Naive B cell (primary cell): ENCODE measurements at regions not wholly inside any gene's neighbourhood (a gene's known extent, or its start where the extent isn't known, plus 50 kb on each side); places are given as distances from the start of the nearest gene placed in this dataset.

Source experiments
- ATAC-seq, 2 donors: fragments of 150-1000 bp; cut with Tn5 transposase; 2 replicates each; pipeline ENCODE4 v1.10.0; 2021; ENCODE audit warnings: low read depth in 2 of 2, mild to moderate bottlenecking in 2 of 2, moderate library complexity in 2 of 2
- DNase-seq: peaks from one replicate; pipeline ENCODE4 v3.0.0; 2022
- H3K27ac Mint-ChIP-seq, 6 donors: one replicate each; pipeline ENCODE4 v1.8.0; 2020 to 2022; ENCODE audit warnings: mild to moderate bottlenecking in 6 of 6, mixed read lengths in 6 of 6, moderate library complexity in 5 of 6, inconsistent platforms in 2 of 6
- H3K27me3 Mint-ChIP-seq, 3 donors: one replicate each; pipeline ENCODE4 v1.8.0; 2021 to 2022; ENCODE audit warnings: mixed read lengths in 3 of 3, mild to moderate bottlenecking in 1 of 3
- H3K36me3 Mint-ChIP-seq, 2 donors: one replicate each; pipeline ENCODE4 v1.8.0; 2020 to 2022; ENCODE audit warnings: mixed read lengths in 2 of 2, inconsistent platforms in 1 of 2, mild to moderate bottlenecking in 1 of 2
- H3K4me1 Mint-ChIP-seq, 3 donors: one replicate each; pipeline ENCODE4 v1.8.0; 2020 to 2022; ENCODE audit warnings: mixed read lengths in 3 of 3, inconsistent platforms in 1 of 3, mild to moderate bottlenecking in 1 of 3, moderate library complexity in 1 of 3
- H3K4me3 Mint-ChIP-seq, 8 donors: one replicate each; pipeline ENCODE4 v1.8.0; 2020 to 2022; ENCODE audit warnings: mild to moderate bottlenecking in 8 of 8, mixed read lengths in 8 of 8, moderate library complexity in 8 of 8, inconsistent platforms in 2 of 8
- H3K9me3 Mint-ChIP-seq, 7 donors: one replicate each; pipeline ENCODE4 v1.8.0; 2020 to 2022; ENCODE audit warnings: mixed read lengths in 7 of 7, mild to moderate bottlenecking in 5 of 7, inconsistent platforms in 2 of 7, moderate library complexity in 1 of 7

GRCh38 chr12:93109551-93110203 is 180.6 kb upstream of the EEA1 start:
- peak in 1 of 2 donors; percentile 28 for ATAC-seq
- no peak for DNase-seq
- H3K27ac Mint-ChIP-seq = peak overlapping the region in 1 of 6 donors; percentile 57
- H3K4me3 Mint-ChIP-seq = no peak overlapping the region
- no peaks in the 10 kb centered on the region for H3K36me3 Mint-ChIP-seq
- no peaks in the 10 kb centered on the region for H3K27me3 Mint-ChIP-seq
- peaks cover 0 to 10% (median 6%) of the 10 kb centered on the region in 3 donors for H3K4me1 Mint-ChIP-seq
- H3K9me3 Mint-ChIP-seq = peaks cover 0 to 7% (median 2%) of the 10 kb centered on the region in 7 donors

GRCh38 chr12:93111773-93112172 is 182.7 kb upstream of the EEA1 start:
- no peaks in the 10 kb centered on the region for H3K36me3 Mint-ChIP-seq
- H3K27ac Mint-ChIP-seq = peak overlapping the region in 1 of 6 donors; percentile 16
- ATAC-seq (no peak), DNase-seq (no peak)
- H3K9me3 Mint-ChIP-seq = peaks cover 0 to 7% (median 2%) of the 10 kb centered on the region in 7 donors
- peaks cover 0 to 17% (median 15%) of the 10 kb centered on the region in 3 donors for H3K4me1 Mint-ChIP-seq
- H3K4me3 Mint-ChIP-seq = no peak overlapping the region
- H3K27me3 Mint-ChIP-seq = no peaks in the 10 kb centered on the region

DNA sequence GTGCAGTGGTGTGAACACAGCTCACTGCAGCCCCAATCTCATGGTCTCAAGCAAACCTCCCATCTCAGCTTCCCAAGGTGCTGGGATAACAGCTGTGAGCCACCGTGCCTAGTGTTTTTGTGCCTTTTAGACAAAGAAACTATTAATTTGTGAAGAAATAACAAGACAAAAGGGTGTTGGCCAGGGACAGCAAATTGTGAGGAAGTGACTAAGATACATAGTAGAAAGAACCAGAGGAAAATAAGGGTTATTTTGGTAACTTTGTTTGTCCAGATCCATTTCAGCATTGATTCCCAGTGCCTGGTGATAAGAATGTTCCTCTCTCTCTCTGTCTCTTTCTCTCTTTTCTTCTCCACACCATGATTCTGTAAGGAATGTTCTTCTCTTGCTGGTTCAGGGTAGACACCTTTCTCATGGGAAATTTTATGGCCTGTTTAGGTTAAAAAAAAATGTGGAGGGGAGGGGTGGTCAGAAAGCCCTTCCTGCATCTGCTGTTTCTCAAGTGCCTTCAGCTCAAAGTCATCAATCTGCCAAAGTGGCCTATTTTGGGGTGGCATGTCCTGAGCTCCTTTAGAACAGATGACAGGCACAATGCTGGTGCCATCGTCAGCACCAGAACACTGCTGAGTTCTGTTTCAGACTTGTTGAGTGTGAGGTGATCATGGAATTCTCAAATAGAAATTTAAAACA is 184.4 kb upstream of the EEA1 start:
- Mint-ChIP-seq H3K4me3 (no peak overlapping the region), H3K36me3 (no peaks in the 10 kb centered on the region), H3K27me3 (no peaks in the 10 kb centered on the region), H3K27ac (no peak overlapping the region), H3K9me3 (peaks cover 0 to 7% (median 2%) of the 10 kb centered on the region in 7 donors), H3K4me1 (peaks cover 0 to 19% (median 15%) of the 10 kb centered on the region in 3 donors)
- DNase-seq = no peak
- ATAC-seq = no peak

DNA sequence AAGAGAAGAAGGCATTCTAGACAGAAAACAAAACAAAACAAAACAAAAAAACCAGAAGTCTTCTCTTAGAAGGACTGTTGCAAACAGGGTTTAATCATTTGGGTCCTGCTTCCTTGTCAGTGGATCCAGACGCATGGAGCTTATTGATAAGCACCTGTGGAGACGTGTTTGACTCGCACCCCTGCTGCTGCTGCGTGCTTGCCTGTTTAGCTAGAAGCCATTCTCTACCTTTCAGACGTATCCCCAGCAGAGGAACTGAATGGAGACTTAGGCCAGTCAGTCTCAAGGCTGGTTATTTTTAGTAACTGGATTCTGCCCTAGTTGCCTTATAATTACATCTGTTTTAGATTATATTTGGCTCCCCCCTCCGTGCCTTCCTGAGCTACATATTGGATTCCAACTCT is 186.1 kb upstream of the EEA1 start:
- Mint-ChIP-seq H3K4me1 (peaks cover 0 to 13% (median 10%) of the 10 kb centered on the region in 3 donors), H3K4me3 (no peak overlapping the region), H3K27ac (peak overlapping the region in 1 of 6 donors; percentile 39), H3K36me3 (peaks cover 3 to 6% of the 10 kb centered on the region in 2 donors), H3K27me3 (peaks cover 4 to 10% (median 9%) of the 10 kb centered on the region in 3 donors), H3K9me3 (peaks cover 0 to 7% (median 2%) of the 10 kb centered on the region in 7 donors)
- DNase-seq (no peak), ATAC-seq (no peak)

DNA sequence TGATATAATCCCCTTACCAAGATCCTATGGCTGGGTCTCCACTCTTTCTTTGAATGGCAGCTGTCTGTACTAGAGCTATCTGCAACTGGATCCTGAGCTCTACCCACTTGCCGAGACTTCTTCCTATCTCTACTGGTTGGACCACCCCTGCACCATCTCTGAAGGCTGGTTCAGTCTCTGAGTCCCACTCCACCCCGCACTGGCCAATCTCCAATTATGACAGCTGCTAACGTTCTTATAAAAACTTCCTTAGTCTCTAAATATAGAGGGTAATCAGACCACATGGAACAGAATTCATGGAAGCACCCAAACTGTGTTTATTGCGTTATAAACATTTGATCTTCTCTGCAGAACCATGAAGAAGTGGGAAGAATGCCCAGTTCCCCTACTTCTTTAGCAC is 186.6 kb upstream of the EEA1 start:
- peaks cover 0 to 7% (median 2%) of the 10 kb centered on the region in 7 donors for H3K9me3 Mint-ChIP-seq
- ATAC-seq (no peak), DNase-seq (no peak)
- H3K36me3 Mint-ChIP-seq = peaks cover 6 to 7% of the 10 kb centered on the region in 2 donors
- peaks cover 0 to 15% (median 10%) of the 10 kb centered on the region in 3 donors for H3K4me1 Mint-ChIP-seq
- peak overlapping the region in 1 of 6 donors; percentile 39 for H3K27ac Mint-ChIP-seq
- peak overlapping the region in 1 of 8 donors; percentile 70 for H3K4me3 Mint-ChIP-seq
- peaks cover 4 to 11% (median 11%) of the 10 kb centered on the region in 3 donors for H3K27me3 Mint-ChIP-seq

DNA sequence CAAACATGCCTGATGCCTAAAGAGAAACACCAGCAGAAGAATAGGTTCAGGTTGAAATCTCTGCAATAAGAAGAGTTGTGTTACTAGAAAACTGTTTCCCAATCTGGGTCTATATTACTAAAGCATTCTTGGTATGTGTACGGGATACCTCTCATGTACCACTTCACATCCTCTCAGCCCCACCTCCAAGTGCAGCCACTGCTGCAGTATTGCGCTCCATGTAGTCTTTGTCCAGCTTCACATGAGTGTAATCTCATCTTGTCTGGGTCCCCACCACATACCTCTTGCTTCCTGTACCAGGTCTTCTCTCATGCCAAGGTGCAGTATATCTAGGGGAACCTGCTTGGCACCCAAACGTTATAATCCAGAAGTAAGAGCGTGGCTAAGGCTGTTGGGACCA is 187.5 kb upstream of the EEA1 start:
- Mint-ChIP-seq H3K36me3 (peaks cover 6 to 7% of the 10 kb centered on the region in 2 donors), H3K27ac (no peak overlapping the region), H3K9me3 (peaks cover 0 to 7% (median 2%) of the 10 kb centered on the region in 7 donors), H3K27me3 (peaks cover 4 to 11% (median 11%) of the 10 kb centered on the region in 3 donors), H3K4me3 (peak overlapping the region in 2 of 8 donors; percentile 8 to 38), H3K4me1 (peaks cover 0 to 17% (median 10%) of the 10 kb centered on the region in 3 donors)
- DNase-seq = no peak
- ATAC-seq = no peak

- H3K9me3 Mint-ChIP-seq = no peaks in the 10 kb centered on the region
- DNase-seq = no peak
- H3K27me3 Mint-ChIP-seq = peaks cover 4 to 11% (median 11%) of the 10 kb centered on the region in 3 donors
- no peak for ATAC-seq
- peak overlapping the region in 1 of 6 donors; percentile 8 for H3K27ac Mint-ChIP-seq
- peaks cover 7 to 10% of the 10 kb centered on the region in 2 donors for H3K36me3 Mint-ChIP-seq
- H3K4me3 Mint-ChIP-seq = no peak overlapping the region
- H3K4me1 Mint-ChIP-seq = peaks cover 11 to 20% (median 19%) of the 10 kb centered on the region in 3 donors
Observed at GRCh38 chr12:93121729-93122488, 192.8 kb upstream of the EEA1 start.

DNA sequence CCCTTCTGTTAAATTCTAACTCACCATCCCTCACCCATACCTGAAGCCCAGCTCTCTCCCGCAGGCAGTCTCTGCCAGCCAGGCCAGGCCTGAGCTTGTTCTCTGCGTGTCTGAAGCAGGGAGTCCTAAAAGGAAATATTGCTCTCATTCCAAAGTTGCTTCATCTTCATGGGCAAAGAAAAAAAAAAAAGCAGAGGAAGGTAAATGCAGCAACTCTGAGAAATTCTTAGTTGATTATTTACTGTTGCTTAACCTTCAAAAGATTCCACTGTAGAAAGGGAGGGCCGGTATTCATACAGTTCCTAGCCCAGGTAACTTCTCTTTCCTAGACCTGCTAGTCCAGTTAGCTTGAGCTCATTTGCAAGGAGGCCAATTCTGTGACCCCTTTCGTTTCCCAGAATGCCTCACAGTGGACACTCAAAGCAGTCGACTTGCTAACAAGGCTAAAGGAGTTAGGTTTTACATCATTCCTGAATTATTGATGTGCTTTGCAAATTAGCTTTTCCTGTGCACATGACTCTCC is 193.5 kb upstream of the EEA1 start:
- peak overlapping the region in 1 of 6 donors; percentile 8 for H3K27ac Mint-ChIP-seq
- H3K27me3 Mint-ChIP-seq = peaks cover 4 to 11% (median 11%) of the 10 kb centered on the region in 3 donors
- no peak overlapping the region for H3K4me3 Mint-ChIP-seq
- H3K4me1 Mint-ChIP-seq = peaks cover 14 to 26% (median 23%) of the 10 kb centered on the region in 3 donors
- peaks cover 7 to 10% of the 10 kb centered on the region in 2 donors for H3K36me3 Mint-ChIP-seq
- ATAC-seq (no peak), DNase-seq (no peak)
- H3K9me3 Mint-ChIP-seq = no peaks in the 10 kb centered on the region

- ATAC-seq (no peak), DNase-seq (no peak)
- Mint-ChIP-seq H3K9me3 (no peaks in the 10 kb centered on the region), H3K27me3 (peaks cover 0 to 3% (median 2%) of the 10 kb centered on the region in 3 donors), H3K27ac (no peak overlapping the region), H3K4me1 (peaks cover 14 to 26% (median 23%) of the 10 kb centered on the region in 3 donors), H3K36me3 (peaks cover 4 to 5% of the 10 kb centered on the region in 2 donors), H3K4me3 (peak overlapping the region in 2 of 8 donors; percentile 22 to 31)
Observed at GRCh38 chr12:93125126-93125525, 196.0 kb upstream of the EEA1 start.

- Mint-ChIP-seq H3K27me3 (no peaks in the 10 kb centered on the region), H3K27ac (peak overlapping the region in 1 of 6 donors; percentile 9), H3K4me1 (peaks cover 21 to 26% (median 26%) of the 10 kb centered on the region in 3 donors)
Observed at GRCh38 chr12:93126069-93126474, 197.0 kb upstream of the EEA1 start.

GRCh38 chr12:93127107-93127560 is 198.0 kb upstream of the EEA1 start:
- Mint-ChIP-seq H3K4me3 (peak overlapping the region in 1 of 8 donors; percentile 36), H3K27me3 (no peaks in the 10 kb centered on the region), H3K9me3 (no peaks in the 10 kb centered on the region), H3K4me1 (peaks cover 21 to 26% (median 26%) of the 10 kb centered on the region in 3 donors), H3K36me3 (peaks cover 0 to 4% of the 10 kb centered on the region in 2 donors), H3K27ac (no peak overlapping the region)
- no peak for ATAC-seq
- DNase-seq = no peak

More at GRCh38 chr12:93126069-93126474, 197.0 kb upstream of the EEA1 start:
- H3K4me3 Mint-ChIP-seq = peak overlapping the region in 5 of 8 donors; percentile 31 to 84 (median 58)
- peaks cover 0 to 4% of the 10 kb centered on the region in 2 donors for H3K36me3 Mint-ChIP-seq
- DNase-seq (no peak), ATAC-seq (peak; percentile 42 to 54)
- H3K9me3 Mint-ChIP-seq = no peaks in the 10 kb centered on the region

DNA sequence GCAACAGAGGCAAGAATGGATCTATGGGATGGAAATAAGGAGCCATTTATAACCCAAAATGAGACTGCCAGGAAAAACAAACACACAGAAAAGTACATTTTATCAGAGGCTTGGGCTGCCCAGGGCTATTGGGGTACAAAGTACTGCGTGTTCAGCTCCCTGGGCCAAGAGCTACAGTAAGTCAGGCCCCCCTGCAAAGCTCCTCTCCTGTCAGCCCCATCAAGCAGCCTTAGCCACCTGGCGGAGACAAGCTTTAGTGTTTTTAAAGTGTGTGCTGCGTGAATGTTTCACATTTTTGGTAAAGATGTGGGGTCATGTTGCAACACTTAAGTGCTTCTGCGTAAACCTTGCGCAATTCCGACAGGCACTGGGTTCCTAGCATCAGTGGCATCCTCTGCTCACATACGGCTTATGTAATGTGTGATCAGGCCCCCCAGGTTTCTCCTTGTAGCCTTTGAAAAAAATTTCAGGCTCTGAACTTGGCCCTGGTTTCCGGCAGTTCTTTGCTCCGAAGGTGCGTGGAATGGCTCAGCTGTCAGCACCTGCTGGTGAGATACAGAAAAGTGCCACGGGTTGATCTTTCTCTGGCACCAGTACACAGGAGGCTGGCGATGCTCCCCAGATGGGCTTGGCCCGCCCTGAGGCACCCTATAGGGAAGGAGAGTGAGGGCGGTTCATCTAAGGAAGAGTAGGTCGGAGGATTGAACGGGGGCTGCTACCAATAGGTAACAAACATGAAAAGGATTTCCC is 198.7 kb upstream of the EEA1 start:
- Mint-ChIP-seq H3K4me1 (peaks cover 21 to 26% (median 26%) of the 10 kb centered on the region in 3 donors), H3K36me3 (peaks cover 0 to 4% of the 10 kb centered on the region in 2 donors), H3K27me3 (no peaks in the 10 kb centered on the region), H3K27ac (no peak overlapping the region), H3K9me3 (no peaks in the 10 kb centered on the region), H3K4me3 (peak overlapping the region in 1 of 8 donors; percentile 21)
- DNase-seq (no peak), ATAC-seq (no peak)
